HG02588 (cell line): ENCODE measurements at regions not wholly inside any gene's neighbourhood (a gene's known extent, or its start where the extent isn't known, plus 50 kb on each side); places are given as distances from the start of the nearest gene placed in this dataset.
"Not testable (repeated sequence)": the region's sequence is repeated elsewhere in the genome, so short reads cannot be mapped to it uniquely, and the experiment has no call there.

Experiments used
- ATAC-seq: cut with Tn5 transposase; IDR thresholded peaks from one replicate; pipeline ENCODE4 v1.9.1; 2021; ENCODE audit warnings: mild to moderate bottlenecking, moderate library complexity; ENCODE audit not compliant: unreplicated experiment

DNA sequence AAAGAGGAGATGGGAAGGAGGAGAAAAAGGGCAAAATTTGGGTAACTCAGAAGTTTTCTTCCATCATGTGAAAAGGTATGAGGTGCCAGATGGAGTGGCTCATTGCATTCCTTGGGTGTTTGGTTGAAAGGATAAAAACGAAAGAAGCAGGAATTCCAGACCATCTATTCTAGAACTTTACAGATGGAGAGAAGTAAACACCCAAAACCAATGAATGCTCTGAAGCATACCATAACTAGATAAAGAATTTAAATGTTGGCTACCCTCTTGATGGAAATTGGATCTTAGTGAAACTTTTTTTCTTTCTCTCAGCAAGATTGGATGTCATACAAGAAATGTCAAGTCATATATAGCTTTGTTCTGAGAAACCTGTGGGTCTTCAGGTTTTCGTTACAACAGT, 175.6 kb upstream of the FAR2 start:
- ATAC-seq = no peak

DNA sequence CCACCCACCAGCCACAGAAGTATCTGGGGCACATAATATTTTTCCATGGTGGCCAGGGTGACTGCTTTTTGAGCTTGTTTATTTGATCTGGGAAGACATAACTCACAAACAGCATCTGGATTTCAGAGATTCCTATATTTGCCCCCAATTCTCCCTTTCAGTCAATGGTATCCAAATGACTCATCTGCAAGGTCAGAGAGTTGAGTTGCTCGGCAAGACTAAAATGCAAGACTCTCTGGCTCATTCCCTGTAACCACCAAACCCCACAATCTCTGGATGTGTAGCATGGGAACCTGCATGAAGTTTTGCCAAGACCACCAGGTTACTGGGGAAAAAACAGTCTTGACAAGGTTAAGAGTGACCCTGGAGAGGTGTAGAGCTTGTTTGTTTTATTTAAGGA, 174.9 kb upstream of the FAR2 start:
- ATAC-seq = peak; percentile 50

DNA sequence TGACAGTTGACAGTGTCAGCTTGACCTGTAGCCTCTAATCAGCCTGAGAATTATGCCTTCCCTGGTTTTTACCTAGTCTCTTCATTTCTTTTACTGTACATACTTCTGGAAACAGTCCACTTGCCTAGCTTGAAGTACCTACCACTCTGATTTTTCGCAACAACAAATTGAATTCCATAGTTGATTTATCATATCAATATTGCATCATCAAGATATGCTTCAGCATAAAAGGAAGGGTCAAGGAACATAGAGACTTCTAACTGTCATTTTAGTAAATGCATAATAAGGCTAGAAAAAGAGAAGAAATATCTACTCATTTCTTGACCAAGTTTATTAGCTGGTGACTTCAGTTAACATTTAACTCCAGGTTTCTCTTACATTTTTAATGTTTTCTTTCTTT, 174.2 kb upstream of the FAR2 start:
- ATAC-seq = no peak

DNA sequence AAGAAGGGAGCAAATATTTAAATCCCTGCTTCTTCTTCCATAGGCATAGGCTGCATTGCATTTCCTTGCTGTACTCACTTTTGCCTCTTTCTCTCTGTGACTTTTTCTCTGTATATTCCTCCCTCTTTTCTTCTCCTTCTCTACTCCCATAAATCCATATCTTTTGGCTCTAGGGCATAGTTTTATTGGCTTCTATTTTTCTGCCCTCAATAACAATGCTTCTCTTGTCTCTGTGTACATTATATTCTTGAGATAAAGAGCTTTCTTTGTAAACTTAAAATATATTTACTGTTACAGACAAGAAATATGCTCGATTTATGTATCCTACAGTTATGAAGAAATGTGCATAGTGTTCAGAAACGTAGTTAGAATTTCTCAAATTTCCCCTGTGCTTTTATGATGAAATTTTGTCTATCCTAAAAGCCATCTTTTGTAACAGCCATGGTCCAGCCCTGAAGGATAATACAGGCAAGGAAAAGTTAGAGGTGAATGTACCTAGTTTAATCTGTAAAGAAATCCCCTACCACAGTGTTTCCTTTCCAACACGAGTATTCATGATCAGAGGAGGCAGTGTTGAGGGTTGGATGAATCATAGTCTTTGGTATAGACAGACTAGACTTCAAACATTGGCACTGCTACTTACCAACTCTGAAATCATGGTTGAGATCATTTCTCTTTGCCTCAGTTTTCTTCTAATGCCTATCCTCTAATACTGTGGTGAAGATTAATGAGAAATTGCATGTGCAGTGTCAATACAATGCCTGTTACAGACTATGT, 173.3 kb upstream of the FAR2 start:
- ATAC-seq = no peak

DNA sequence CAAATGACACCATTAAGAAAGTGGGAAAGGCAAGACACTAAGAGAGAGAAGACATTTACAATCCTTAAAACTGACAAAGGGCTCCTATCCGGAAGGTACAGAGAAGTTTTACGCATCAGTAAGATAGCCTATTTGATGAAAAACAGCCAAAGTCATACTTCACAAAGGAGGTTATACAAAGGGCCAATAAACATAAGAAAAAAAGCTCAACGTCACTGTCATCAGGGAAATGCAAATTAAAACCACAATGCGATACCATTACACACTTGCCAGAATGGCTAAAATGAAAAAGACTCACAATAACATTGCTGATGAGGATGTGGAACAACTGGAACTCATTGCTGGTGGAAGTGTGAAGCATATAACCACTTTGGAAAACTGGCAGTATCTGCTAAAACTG, 168.6 kb upstream of the FAR2 start:
- ATAC-seq = no peak

DNA sequence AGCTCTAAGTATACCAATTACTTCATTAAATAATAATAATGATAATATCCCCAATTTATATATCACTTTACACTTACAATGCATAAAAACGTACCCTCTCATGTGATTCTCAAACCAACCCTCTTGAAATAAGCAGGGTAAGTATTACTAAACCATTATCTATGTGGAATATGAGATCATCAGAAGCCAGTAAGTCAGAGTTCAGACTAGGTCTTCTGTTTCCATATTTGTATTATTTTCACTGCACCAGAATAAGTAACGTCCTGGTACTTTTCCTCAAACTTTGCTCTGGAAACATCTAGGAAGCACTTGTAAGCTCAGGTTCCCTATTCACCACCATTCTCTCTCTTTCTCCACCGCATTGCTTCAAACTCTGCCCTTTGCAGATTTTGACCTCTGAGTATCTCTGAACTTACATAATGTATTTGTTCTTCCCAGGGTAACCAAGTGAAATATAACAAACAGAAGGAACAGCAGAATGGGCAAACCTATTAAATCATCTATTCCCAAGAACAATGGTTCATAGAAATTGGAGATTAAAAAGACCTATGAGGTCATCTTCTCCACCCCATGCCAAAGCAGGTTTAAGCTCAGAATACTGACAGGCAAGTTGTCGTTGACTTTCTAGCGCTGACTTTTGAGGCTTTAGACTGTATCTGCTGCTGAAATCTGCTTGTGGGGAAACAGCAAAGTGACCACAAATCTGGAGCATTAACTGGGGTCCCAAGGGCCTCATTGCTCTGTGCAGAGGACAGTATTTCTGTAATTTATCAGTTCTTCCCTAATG, 161.3 kb upstream of the FAR2 start:
- no peak for ATAC-seq

DNA sequence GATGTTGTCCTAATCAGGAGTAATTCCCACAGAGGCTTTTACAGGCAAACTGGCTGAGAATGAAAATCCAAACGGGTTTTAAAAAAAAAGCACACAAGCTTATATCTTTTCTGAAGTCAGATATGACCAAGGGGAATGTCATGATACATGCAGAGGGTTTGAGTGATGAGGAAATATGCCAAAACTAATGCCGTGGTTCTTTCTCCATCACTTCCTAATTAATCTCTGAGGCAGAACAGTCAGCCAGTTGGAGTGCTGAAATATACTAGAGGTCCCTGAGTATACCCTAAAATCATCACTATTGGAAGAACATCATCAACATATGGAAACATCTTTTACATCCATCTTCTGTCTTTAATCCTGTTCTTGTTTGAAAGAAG, 160.8 kb upstream of the FAR2 start:
- no peak for ATAC-seq

GRCh38 chr12:28991626-28992025, 157.5 kb upstream of the FAR2 start:
- no peak for ATAC-seq

DNA sequence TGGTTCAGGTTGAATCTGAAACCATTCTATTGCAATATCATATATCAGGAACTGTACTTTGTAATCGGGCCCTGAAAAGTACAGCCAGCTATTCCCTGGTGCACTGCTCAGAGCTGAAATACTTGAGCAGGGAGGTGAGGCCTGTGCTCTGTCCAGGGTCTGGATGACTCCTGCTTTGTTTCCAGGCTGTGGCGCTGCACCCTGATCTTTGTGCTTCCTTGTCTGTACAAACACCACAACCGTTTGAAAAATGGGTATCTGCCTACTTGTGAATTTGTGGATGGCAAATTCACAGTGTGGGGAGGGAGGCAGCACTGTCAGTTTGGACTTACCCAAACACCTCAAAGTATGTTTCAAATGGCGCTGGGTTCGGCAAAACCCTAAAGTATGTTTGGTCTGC, 155.4 kb upstream of the FAR2 start:
- no peak for ATAC-seq

- no peak for ATAC-seq
Observed at GRCh38 chr12:28994179-28994715, 154.8 kb upstream of the FAR2 start.

GRCh38 chr12:28996688-28997087, 152.4 kb upstream of the FAR2 start:
- ATAC-seq = no peak

- no peak for ATAC-seq
Observed at GRCh38 chr12:28998662-28999120, 150.4 kb upstream of the FAR2 start.

- ATAC-seq = no peak
Observed at GRCh38 chr12:29004066-29004935, 144.8 kb upstream of the FAR2 start.

- ATAC-seq = no peak
Observed at GRCh38 chr12:29004936-29005304, 144.2 kb upstream of the FAR2 start.

- no peak for ATAC-seq
Observed at GRCh38 chr12:29008786-29009185, 140.3 kb upstream of the FAR2 start.

- ATAC-seq = peak; percentile 65
Observed at GRCh38 chr12:29012673-29013072, 136.4 kb upstream of the FAR2 start.

DNA sequence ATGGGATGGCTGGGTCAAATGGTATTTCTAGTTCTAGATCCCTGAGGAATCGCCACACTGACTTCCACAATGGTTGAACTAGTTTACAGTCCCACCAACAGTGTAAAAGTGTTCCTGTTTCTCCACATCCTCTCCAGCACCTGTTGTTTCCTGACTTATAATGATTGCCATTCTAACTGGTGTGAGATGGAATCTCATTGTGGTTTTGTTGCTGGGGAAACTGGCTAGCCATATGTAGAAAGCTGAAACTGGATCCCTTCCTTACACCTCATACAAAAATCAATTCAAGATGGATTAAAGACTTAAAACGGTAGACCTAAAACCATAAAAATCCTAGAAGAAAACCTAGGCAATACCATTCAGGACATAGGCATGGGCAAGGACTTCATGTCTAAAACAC, 131.5 kb upstream of the FAR2 start:
- not testable (repeated sequence) for ATAC-seq

DNA sequence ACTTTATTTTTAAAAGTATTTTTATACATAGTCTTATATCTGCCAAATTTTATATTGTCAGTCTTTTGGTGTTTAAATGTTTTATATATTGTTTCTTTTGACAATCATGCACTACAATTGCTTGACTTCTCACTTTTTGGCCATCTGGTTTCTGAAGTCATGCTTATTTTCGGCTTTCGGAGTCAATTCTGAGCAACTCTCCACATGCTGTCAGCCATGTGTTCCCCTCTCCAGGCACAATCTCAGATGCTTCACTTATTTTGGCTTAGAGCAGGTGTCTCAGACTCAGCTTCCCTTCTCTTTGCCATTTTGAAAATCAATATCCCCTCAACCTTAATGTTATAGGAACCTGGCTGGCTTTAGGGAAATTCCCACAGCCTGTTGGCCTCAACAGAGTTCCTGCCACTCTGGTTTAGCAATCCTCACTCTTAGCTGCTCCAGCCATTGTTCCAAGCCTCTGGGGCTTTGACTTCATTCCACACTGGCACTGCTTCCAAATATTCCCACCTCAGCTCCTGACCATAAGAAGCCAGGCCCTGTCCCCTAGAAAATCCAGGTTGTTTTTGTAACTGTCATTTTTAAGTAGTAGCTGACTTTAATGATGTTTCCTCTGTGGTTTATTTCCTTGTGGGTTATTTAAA, 125.5 kb upstream of the FAR2 start:
- ATAC-seq = no peak

DNA sequence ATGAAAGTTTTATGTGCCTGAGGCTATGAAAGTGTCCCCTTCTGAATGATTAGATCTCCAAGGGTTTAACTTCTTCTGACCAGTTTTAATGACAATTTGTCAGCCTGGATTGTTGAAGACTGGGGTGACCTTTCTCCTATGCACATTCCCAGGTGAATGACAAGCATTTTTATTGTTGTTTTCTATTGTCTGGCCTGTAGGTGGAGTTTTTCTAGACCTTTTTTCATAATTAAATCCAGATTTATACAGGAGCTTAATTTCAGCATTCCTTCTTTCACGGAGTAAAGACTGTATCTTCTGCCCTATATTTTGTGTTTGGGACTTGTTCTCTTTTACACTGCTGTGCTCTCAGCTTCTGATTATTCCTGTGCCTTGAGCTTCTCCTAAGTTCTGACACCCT, 125.0 kb upstream of the FAR2 start:
- ATAC-seq = no peak

GRCh38 chr12:29025937-29026336, 123.1 kb upstream of the FAR2 start:
- no peak for ATAC-seq

GRCh38 chr12:29026419-29026818, 122.7 kb upstream of the FAR2 start:
- no peak for ATAC-seq
